Vagina (tissue), 2 donors: ENCODE measurements at regions not wholly inside any gene's neighbourhood (a gene's known extent, or its start where the extent isn't known, plus 50 kb on each side); places are given as distances from the start of the nearest gene placed in this dataset.

ENCODE experiments used
- CTCF ChIP-seq, 3 experiments: fragments of 450-650 bp in 2 of 3; fragments of 200-600 bp in 1 of 3; sonication (generic) in 1 of 3; IDR thresholded peaks; one replicate each; pipeline ENCODE4 v1.5.1; 2017 to 2019; ENCODE audit warnings: antibody characterized with exemption in 3 of 3, mild to moderate bottlenecking in 2 of 3, moderate library complexity in 2 of 3
- POLR2A ChIP-seq, 2 donors: fragments of 450-650 bp; IDR thresholded peaks; one replicate each; pipeline ENCODE4 v1.6.1; 2017; ENCODE audit warnings: antibody characterized with exemption in 2 of 2, mild to moderate bottlenecking in 2 of 2, moderate library complexity in 2 of 2

- TF ChIP-seq CTCF (IDR thresholded peaks at IDR 0.05): no peak
- TF ChIP-seq POLR2A (IDR thresholded peaks at IDR 0.05): no peak
Observed at GRCh38 chr7:118055647-118056046, 128.3 kb upstream of the LSM8 start.
